Hepatocyte (in vitro differentiated cells): ENCODE measurements at regions not wholly inside any gene's neighbourhood (a gene's known extent, or its start where the extent isn't known, plus 50 kb on each side); places are given as distances from the start of the nearest gene placed in this dataset.

Experiments used
- DNase-seq: peaks from one replicate; pipeline ENCODE4 v3.0.0-alpha.2; 2016; ENCODE audit warnings: low spot score
- H2AFZ ChIP-seq: fragments of 200-600 bp; sonication (generic); 2 replicates; pipeline ENCODE4 v1.6.0; 2016; ENCODE audit warnings: antibody characterized with exemption, mild to moderate bottlenecking
- H3K27ac ChIP-seq: fragments of 200-600 bp; sonication (generic); 2 replicates; pipeline ENCODE4 v1.5.1; 2016; ENCODE audit warnings: mild to moderate bottlenecking
- H3K27me3 ChIP-seq: fragments of 200-600 bp; sonication (generic); 2 replicates; pipeline ENCODE4 v1.6.1; 2016
- H3K36me3 ChIP-seq: fragments of 200-600 bp; sonication (generic); replicated peaks from 2 replicates; pipeline ENCODE4 v1.5.1; 2016; ENCODE audit warnings: low read depth; ENCODE audit not compliant: insufficient read depth
- H3K4me1 ChIP-seq: fragments of 200-600 bp; sonication (generic); 2 replicates; pipeline ENCODE4 v1.5.1; 2016; ENCODE audit warnings: mild to moderate bottlenecking, moderate library complexity; ENCODE audit not compliant: insufficient read depth
- H3K4me2 ChIP-seq: fragments of 200-600 bp; sonication (generic); 2 replicates; pipeline ENCODE4 v1.6.0; 2016
- H3K4me3 ChIP-seq: fragments of 200-600 bp; sonication (generic); 2 replicates; pipeline ENCODE4 v1.5.1; 2016; ENCODE audit warnings: mild to moderate bottlenecking
- H3K79me2 ChIP-seq: fragments of 200-600 bp; sonication (generic); 2 replicates; pipeline ENCODE4 v1.6.0; 2017; ENCODE audit warnings: mild to moderate bottlenecking
- H3K9me2 ChIP-seq: fragments of 200-600 bp; sonication (generic); replicated peaks from 2 replicates; pipeline ENCODE4 v1.6.0; 2017; ENCODE audit warnings: mild to moderate bottlenecking; ENCODE audit not compliant: insufficient read depth
- H3K9me3 ChIP-seq: fragments of 200-600 bp; sonication (generic); 2 replicates; pipeline ENCODE4 v1.5.1; 2016; ENCODE audit warnings: low read depth, mild to moderate bottlenecking
- H4K20me1 ChIP-seq: fragments of 200-600 bp; sonication (generic); 2 replicates; pipeline ENCODE4 v1.6.0; 2016; ENCODE audit warnings: mild to moderate bottlenecking; ENCODE audit not compliant: insufficient read depth, poor library complexity, severe bottlenecking
- EZH2 ChIP-seq: fragments of 200-600 bp; sonication (generic); IDR thresholded peaks from 2 replicates; pipeline ENCODE4 v1.6.1; 2016; ENCODE audit warnings: antibody characterized with exemption, mild to moderate bottlenecking, borderline replicate concordance
- EZH2phosphoT487 ChIP-seq: fragments of 200-600 bp; sonication (generic); IDR thresholded peaks from one replicate; pipeline ENCODE4 v1.6.1; 2018; ENCODE audit warnings: antibody characterized with exemption, mild to moderate bottlenecking, low read depth, moderate library complexity; ENCODE audit not compliant: unreplicated experiment, severe bottlenecking
- WGBS: methylation state at CpG from one replicate; pipeline ENCODE4 v1.1.6; 2016; ENCODE audit warnings: low lambda C conversion rate; ENCODE audit errors: missing lambda C conversion rate; 5-methylcytosine and 5-hydroxymethylcytosine counted together
- TF ChIP-seq, protein P1 (sequence below): fragments of 200-600 bp; sonication (generic); IDR thresholded peaks from 2 replicates; pipeline ENCODE4 v1.5.1; 2016; ENCODE audit warnings: antibody characterized with exemption, mild to moderate bottlenecking; ENCODE audit not compliant: poor library complexity

GRCh38 chr2:41930807-41931566 lies 116.8 kb upstream of the PKDCC start:
- no peaks in the 10 kb centered on the region for H3K79me2 ChIP-seq
- no peak for DNase-seq
- peak overlapping the region; percentile 72 for H3K27ac ChIP-seq
- H3K27me3 ChIP-seq, result no peaks in the 10 kb centered on the region
- H2AFZ ChIP-seq, result no peak overlapping the region
- H3K4me3 ChIP-seq, result no peak overlapping the region
- H3K9me3 ChIP-seq, result no peaks in the 10 kb centered on the region
- H3K4me2 ChIP-seq, result no peak overlapping the region
- 89% methylated on average over 16 of the region's 16 CpGs for WGBS
- H4K20me1 ChIP-seq, result no peaks in the 10 kb centered on the region
- no peaks in the 10 kb centered on the region for H3K36me3 ChIP-seq
- TF ChIP-seq EZH2, result no peak
- TF ChIP-seq, protein P1, sequence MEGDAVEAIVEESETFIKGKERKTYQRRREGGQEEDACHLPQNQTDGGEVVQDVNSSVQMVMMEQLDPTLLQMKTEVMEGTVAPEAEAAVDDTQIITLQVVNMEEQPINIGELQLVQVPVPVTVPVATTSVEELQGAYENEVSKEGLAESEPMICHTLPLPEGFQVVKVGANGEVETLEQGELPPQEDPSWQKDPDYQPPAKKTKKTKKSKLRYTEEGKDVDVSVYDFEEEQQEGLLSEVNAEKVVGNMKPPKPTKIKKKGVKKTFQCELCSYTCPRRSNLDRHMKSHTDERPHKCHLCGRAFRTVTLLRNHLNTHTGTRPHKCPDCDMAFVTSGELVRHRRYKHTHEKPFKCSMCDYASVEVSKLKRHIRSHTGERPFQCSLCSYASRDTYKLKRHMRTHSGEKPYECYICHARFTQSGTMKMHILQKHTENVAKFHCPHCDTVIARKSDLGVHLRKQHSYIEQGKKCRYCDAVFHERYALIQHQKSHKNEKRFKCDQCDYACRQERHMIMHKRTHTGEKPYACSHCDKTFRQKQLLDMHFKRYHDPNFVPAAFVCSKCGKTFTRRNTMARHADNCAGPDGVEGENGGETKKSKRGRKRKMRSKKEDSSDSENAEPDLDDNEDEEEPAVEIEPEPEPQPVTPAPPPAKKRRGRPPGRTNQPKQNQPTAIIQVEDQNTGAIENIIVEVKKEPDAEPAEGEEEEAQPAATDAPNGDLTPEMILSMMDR, result no peak
- TF ChIP-seq EZH2phosphoT487, result no peak
- H3K4me1 ChIP-seq, result peaks cover 32% of the 10 kb centered on the region
- H3K9me2 ChIP-seq, result no peaks in the 10 kb centered on the region

GRCh38 chr2:41932241-41933045 lies 115.4 kb upstream of the PKDCC start:
- Histone ChIP-seq H4K20me1 (no peaks in the 10 kb centered on the region), H3K4me3 (no peak overlapping the region), H3K79me2 (no peaks in the 10 kb centered on the region), H3K4me1 (peaks cover 37% of the 10 kb centered on the region), H3K4me2 (peak overlapping the region; percentile 59), H3K9me2 (no peaks in the 10 kb centered on the region), H3K27ac (peak overlapping the region; percentile 90), H3K36me3 (no peaks in the 10 kb centered on the region), H3K9me3 (no peaks in the 10 kb centered on the region), H2AFZ (no peak overlapping the region), H3K27me3 (no peaks in the 10 kb centered on the region)
- TF ChIP-seq, protein P1, result no peak
- TF ChIP-seq EZH2 (no peak), EZH2phosphoT487 (no peak)
- WGBS, result 61% methylated on average over 15 of the region's 17 CpGs
- peak; percentile 76 for DNase-seq

GRCh38 chr2:41933046-41933420 lies 114.8 kb upstream of the PKDCC start:
- H3K27me3 ChIP-seq, result no peaks in the 10 kb centered on the region
- TF ChIP-seq, protein P1, result no peak
- TF ChIP-seq EZH2 (no peak), EZH2phosphoT487 (no peak)
- H4K20me1 ChIP-seq, result no peaks in the 10 kb centered on the region
- 69% methylated on average over 3 of the region's 3 CpGs for WGBS
- no peak overlapping the region for H3K4me3 ChIP-seq
- H3K4me2 ChIP-seq, result peak overlapping the region; percentile 55
- peaks cover 40% of the 10 kb centered on the region for H3K4me1 ChIP-seq
- H3K36me3 ChIP-seq, result no peaks in the 10 kb centered on the region
- no peaks in the 10 kb centered on the region for H3K9me2 ChIP-seq
- no peak for DNase-seq
- H3K79me2 ChIP-seq, result no peaks in the 10 kb centered on the region
- H3K9me3 ChIP-seq, result no peaks in the 10 kb centered on the region
- H2AFZ ChIP-seq, result no peak overlapping the region
- H3K27ac ChIP-seq, result peak overlapping the region; percentile 90
